ENCODE measurements at regions not wholly inside any gene's neighbourhood (a gene's known extent, or its start where the extent isn't known, plus 50 kb on each side); places are given as distances from the start of the nearest gene placed in this dataset.

- DNase-seq = no peak
These were observed 431.2 kb downstream of the GPM6A start for GRCh38 chr4:175380841-175381240.

GRCh38 chr4:175385797-175386196, 426.3 kb downstream of the GPM6A start:
- DNase-seq = no peak

GRCh38 chr4:175386776-175387507, 425.1 kb downstream of the GPM6A start:
- no peak for DNase-seq

- DNase-seq = no peak
These were observed 417.9 kb downstream of the GPM6A start for GRCh38 chr4:175394208-175394607.

GRCh38 chr4:175405961-175406360, 406.1 kb downstream of the GPM6A start:
- DNase-seq = no peak

- DNase-seq = no peak
These were observed 404.1 kb downstream of the GPM6A start for GRCh38 chr4:175407926-175408325.

- no peak for DNase-seq
These were observed 400.8 kb downstream of the GPM6A start for GRCh38 chr4:175411251-175411650.

GRCh38 chr4:175412161-175412560, 399.9 kb downstream of the GPM6A start:
- DNase-seq = no peak

GRCh38 chr4:175412746-175413145, 399.3 kb downstream of the GPM6A start:
- DNase-seq = no peak

GRCh38 chr4:175413561-175413960, 398.5 kb downstream of the GPM6A start:
- no peak for DNase-seq

- no peak for DNase-seq
These were observed 397.5 kb downstream of the GPM6A start for GRCh38 chr4:175414602-175415001.

- DNase-seq = no peak
These were observed 393.5 kb downstream of the GPM6A start for GRCh38 chr4:175418516-175418915.

GRCh38 chr4:175419236-175419718, 392.8 kb downstream of the GPM6A start:
- no peak for DNase-seq

- no peak for DNase-seq
These were observed 390.6 kb downstream of the GPM6A start for GRCh38 chr4:175421506-175421905.

GRCh38 chr4:175422331-175422730, 389.7 kb downstream of the GPM6A start:
- no peak for DNase-seq

- DNase-seq = no peak
These were observed 388.0 kb downstream of the GPM6A start for GRCh38 chr4:175424111-175424510.

GRCh38 chr4:175427751-175428150, 384.3 kb downstream of the GPM6A start:
- DNase-seq = no peak

- no peak for DNase-seq
These were observed 380.4 kb downstream of the GPM6A start for GRCh38 chr4:175431694-175432093.

GRCh38 chr4:175435381-175435783, 376.7 kb downstream of the GPM6A start:
- DNase-seq = no peak

GRCh38 chr4:175436196-175436595, 375.9 kb downstream of the GPM6A start:
- DNase-seq = no peak

GRCh38 chr4:175440786-175441185, 371.3 kb downstream of the GPM6A start:
- DNase-seq = no peak

- DNase-seq = no peak
These were observed 370.8 kb downstream of the GPM6A start for GRCh38 chr4:175441256-175441655.

- DNase-seq = no peak
These were observed 368.5 kb downstream of the GPM6A start for GRCh38 chr4:175443547-175443946.

GRCh38 chr4:175444512-175444911, 367.6 kb downstream of the GPM6A start:
- DNase-seq = no peak

- no peak for DNase-seq
These were observed 365.0 kb downstream of the GPM6A start for GRCh38 chr4:175447016-175447415.

Measured in hippocampal formation (tissue), 2 donors.